Mesenchymal stem cell (in vitro differentiated cells and primary cell): ENCODE measurements at regions not wholly inside any gene's neighbourhood (a gene's known extent, or its start where the extent isn't known, plus 50 kb on each side); places are given as distances from the start of the nearest gene placed in this dataset.

Experiments
- DNase-seq: peaks from one replicate; pipeline ENCODE4 v3.0.0-alpha.2; 2013
- H2AFZ ChIP-seq: one replicate; pipeline ENCODE4 v1.6.1; 2013; ENCODE audit warnings: low read depth, mild to moderate bottlenecking, control low read depth, inconsistent platforms, low read length, moderate library complexity
- H2AK5ac ChIP-seq: 2 replicates; pipeline ENCODE4 v1.6.1; 2013; ENCODE audit warnings: low read length, moderate library complexity, mild to moderate bottlenecking, inconsistent platforms; ENCODE audit not compliant: severe bottlenecking
- H2BK120ac ChIP-seq: one replicate; pipeline ENCODE4 v1.6.1; 2013; ENCODE audit warnings: low read depth, mild to moderate bottlenecking, inconsistent platforms, low read length, moderate library complexity
- H2BK12ac ChIP-seq, 2 experiments: one replicate each; pipeline ENCODE4 v1.6.1; 2013; ENCODE audit warnings: inconsistent platforms in 2 of 2, low read length in 2 of 2, mild to moderate bottlenecking in 2 of 2, moderate library complexity in 2 of 2, control low read depth in 1 of 2
- H2BK15ac ChIP-seq: one replicate; pipeline ENCODE4 v1.6.1; 2013; ENCODE audit warnings: mild to moderate bottlenecking, low read depth, inconsistent platforms; ENCODE audit not compliant: poor library complexity, severe bottlenecking
- H2BK5ac ChIP-seq: 2 replicates; pipeline ENCODE4 v1.6.1; 2013; ENCODE audit warnings: low read depth, mild to moderate bottlenecking, low read length, control low read depth, inconsistent platforms; ENCODE audit not compliant: poor library complexity, severe bottlenecking
- H3K14ac ChIP-seq, 2 experiments: one replicate each; pipeline ENCODE4 v1.6.1; 2013; ENCODE audit warnings: inconsistent platforms in 2 of 2, low read length in 2 of 2, control low read depth in 1 of 2, mild to moderate bottlenecking in 1 of 2, moderate library complexity in 1 of 2
- H3K18ac ChIP-seq, 2 experiments: one replicate each; pipeline ENCODE4 v1.6.1; 2013; ENCODE audit warnings: inconsistent platforms in 2 of 2, low read length in 2 of 2, control low read depth in 1 of 2, low read depth in 1 of 2, mild to moderate bottlenecking in 1 of 2
- H3K23ac ChIP-seq, 2 experiments: one replicate each; pipeline ENCODE4 v1.6.1; 2013; ENCODE audit warnings: inconsistent platforms in 2 of 2, low read length in 2 of 2, mild to moderate bottlenecking in 2 of 2, moderate library complexity in 2 of 2, control low read depth in 1 of 2
- H3K27ac ChIP-seq: 2 replicates; pipeline ENCODE4 v1.5.1; 2013; ENCODE audit warnings: mild to moderate bottlenecking, moderate library complexity, low read length, control low read depth, inconsistent platforms; ENCODE audit not compliant: poor library complexity, severe bottlenecking
- H3K27me3 ChIP-seq, 2 experiments: 2 replicates each; pipeline versions ENCODE4 v1.6.1 to v1.7.0; 2013; ENCODE audit warnings: low read length in 2 of 2, mild to moderate bottlenecking in 2 of 2, moderate library complexity in 2 of 2, control low read depth in 1 of 2, inconsistent platforms in 1 of 2; ENCODE audit not compliant: control insufficient read depth in 1 of 2, insufficient read depth in 1 of 2
- H3K36me3 ChIP-seq, 2 experiments: 2 replicates each; pipeline versions ENCODE4 v1.6.1 to v1.7.0; 2013; ENCODE audit warnings: low read length in 2 of 2, control low read depth in 1 of 2, inconsistent platforms in 1 of 2, low read depth in 1 of 2, mild to moderate bottlenecking in 1 of 2; ENCODE audit not compliant: insufficient read depth in 2 of 2, control insufficient read depth in 1 of 2
- H3K4ac ChIP-seq, 2 experiments: one replicate each; pipeline ENCODE4 v1.6.1; 2013; ENCODE audit warnings: inconsistent platforms in 2 of 2, low read length in 2 of 2, mild to moderate bottlenecking in 2 of 2, moderate library complexity in 2 of 2, control low read depth in 1 of 2, low read depth in 1 of 2
- H3K4me1 ChIP-seq: 2 replicates; pipeline ENCODE4 v1.6.1; 2013; ENCODE audit warnings: low read depth, low read length, control low read depth; ENCODE audit not compliant: control insufficient read depth, insufficient read depth
- H3K4me2 ChIP-seq: 2 replicates; pipeline ENCODE4 v1.6.1; 2013; ENCODE audit warnings: low read length, mild to moderate bottlenecking, inconsistent platforms; ENCODE audit not compliant: poor library complexity, severe bottlenecking
- H3K4me3 ChIP-seq, 2 experiments: 2 replicates each; pipeline versions ENCODE4 v1.5.1 to v1.7.0; 2013; ENCODE audit warnings: low read length in 2 of 2, mild to moderate bottlenecking in 2 of 2, control low read depth in 1 of 2, low read depth in 1 of 2; ENCODE audit not compliant: insufficient read depth in 1 of 2
- H3K79me1 ChIP-seq: replicated peaks from 2 replicates; pipeline ENCODE4 v1.6.1; 2013; ENCODE audit warnings: mild to moderate bottlenecking, control low read depth, low read length, inconsistent platforms; ENCODE audit not compliant: poor library complexity, severe bottlenecking
- H3K9ac ChIP-seq: 2 replicates; pipeline ENCODE4 v1.7.0; 2013; ENCODE audit warnings: mild to moderate bottlenecking, low read length, moderate library complexity
- H3K9me3 ChIP-seq: 2 replicates; pipeline ENCODE4 v1.7.0; 2013; ENCODE audit warnings: mild to moderate bottlenecking, low read length; ENCODE audit not compliant: control insufficient read depth
- H4K8ac ChIP-seq: one replicate; pipeline ENCODE4 v1.6.1; 2013; ENCODE audit warnings: inconsistent platforms, mild to moderate bottlenecking, low read length, moderate library complexity
- H4K91ac ChIP-seq: one replicate; pipeline ENCODE4 v1.6.1; 2013; ENCODE audit warnings: mild to moderate bottlenecking, low read length, inconsistent platforms
- WGBS: methylation state at CpG from one replicate; pipeline ENCODE4 v1.1.7; 2013; ENCODE audit warnings: mixed read lengths; 5-methylcytosine and 5-hydroxymethylcytosine counted together

DNA sequence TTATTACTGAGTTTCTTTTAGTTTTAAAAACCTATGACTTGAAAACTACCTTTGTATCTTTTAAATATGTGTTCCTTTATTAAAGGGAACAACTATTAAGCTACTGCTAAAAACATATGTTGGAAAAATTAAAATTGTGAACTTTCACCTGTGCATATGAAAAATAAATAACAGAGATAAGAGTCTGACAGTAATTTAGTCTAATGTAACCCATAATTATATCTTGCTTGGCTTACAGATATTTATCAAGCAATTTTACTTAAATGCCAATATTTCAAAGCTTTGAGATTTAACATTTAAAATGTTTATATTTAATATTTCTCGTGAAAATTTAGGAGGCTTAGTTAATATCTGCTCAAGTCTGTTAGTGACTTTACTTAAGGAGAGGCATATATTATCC lies 309.8 kb downstream of the CCER1 start:
- no peak overlapping the region for H4K8ac ChIP-seq
- no peak overlapping the region for H2BK120ac ChIP-seq
- H3K18ac ChIP-seq, result no peak overlapping the region
- no peak overlapping the region for H3K4me3 ChIP-seq
- no peak overlapping the region for H3K27ac ChIP-seq
- no peak overlapping the region for H3K23ac ChIP-seq
- no peaks in the 10 kb centered on the region for H3K4me1 ChIP-seq
- no peak overlapping the region for H4K91ac ChIP-seq
- H2AFZ ChIP-seq, result no peak overlapping the region
- H2BK5ac ChIP-seq, result no peak overlapping the region
- peaks cover 3% of the 10 kb centered on the region for H3K9me3 ChIP-seq
- H3K79me1 ChIP-seq, result no peaks in the 10 kb centered on the region
- H2BK12ac ChIP-seq, result no peak overlapping the region
- no peaks in the 10 kb centered on the region for H3K27me3 ChIP-seq
- H3K9ac ChIP-seq, result no peak overlapping the region
- H3K4ac ChIP-seq, result no peak overlapping the region
- H2AK5ac ChIP-seq, result no peak overlapping the region
- H2BK15ac ChIP-seq, result no peak overlapping the region
- WGBS, result no CpG with 5 or more reads among the region's 1 CpG
- no peak for DNase-seq
- no peak overlapping the region for H3K14ac ChIP-seq
- H3K4me2 ChIP-seq, result no peak overlapping the region
- no peaks in the 10 kb centered on the region for H3K36me3 ChIP-seq

DNA sequence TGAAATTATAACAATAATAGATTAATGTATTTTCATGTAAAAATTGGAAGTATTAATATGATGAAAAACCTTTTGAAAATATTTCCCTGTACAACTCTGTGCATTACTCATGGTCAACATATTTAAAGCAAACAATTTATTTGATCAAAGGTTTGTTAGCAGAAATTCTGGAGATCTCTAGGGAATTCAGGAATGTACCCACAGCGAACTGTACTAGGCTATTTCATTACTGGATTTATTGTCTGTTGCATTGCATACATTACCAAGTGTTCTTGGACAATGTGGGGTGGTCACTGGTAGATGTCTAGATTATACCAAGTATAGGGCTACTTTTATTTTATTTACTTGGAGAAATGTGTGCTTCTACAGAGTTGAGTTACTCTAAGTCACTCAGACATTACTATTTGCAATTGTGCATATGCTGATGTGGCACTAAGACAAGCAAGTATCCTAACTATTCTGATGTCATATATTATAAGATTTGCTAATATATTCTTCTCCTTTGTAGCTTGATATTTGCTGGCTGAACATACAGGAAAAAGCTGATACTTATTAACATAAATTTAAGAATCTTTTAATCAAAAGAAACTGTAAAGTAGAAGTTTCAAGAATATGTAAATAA lies 323.3 kb downstream of the CCER1 start:
- Histone ChIP-seq H3K27ac (no peak overlapping the region), H2BK5ac (no peak overlapping the region), H3K23ac (no peak overlapping the region), H2BK12ac (no peak overlapping the region), H3K4ac (no peak overlapping the region), H2AK5ac (no peak overlapping the region), H3K27me3 (no peaks in the 10 kb centered on the region), H3K79me1 (no peaks in the 10 kb centered on the region), H4K8ac (no peak overlapping the region), H4K91ac (no peak overlapping the region), H3K9ac (no peak overlapping the region), H2AFZ (no peak overlapping the region), H3K18ac (no peak overlapping the region), H3K14ac (no peak overlapping the region), H3K4me1 (peaks cover 2% of the 10 kb centered on the region), H3K4me3 (no peak overlapping the region), H3K4me2 (no peak overlapping the region), H3K36me3 (no peaks in the 10 kb centered on the region), H3K9me3 (peaks cover 7% of the 10 kb centered on the region), H2BK15ac (no peak overlapping the region), H2BK120ac (no peak overlapping the region)
- 29% methylated on average over 1 of the region's 1 CpG for WGBS
- no peak for DNase-seq

DNA sequence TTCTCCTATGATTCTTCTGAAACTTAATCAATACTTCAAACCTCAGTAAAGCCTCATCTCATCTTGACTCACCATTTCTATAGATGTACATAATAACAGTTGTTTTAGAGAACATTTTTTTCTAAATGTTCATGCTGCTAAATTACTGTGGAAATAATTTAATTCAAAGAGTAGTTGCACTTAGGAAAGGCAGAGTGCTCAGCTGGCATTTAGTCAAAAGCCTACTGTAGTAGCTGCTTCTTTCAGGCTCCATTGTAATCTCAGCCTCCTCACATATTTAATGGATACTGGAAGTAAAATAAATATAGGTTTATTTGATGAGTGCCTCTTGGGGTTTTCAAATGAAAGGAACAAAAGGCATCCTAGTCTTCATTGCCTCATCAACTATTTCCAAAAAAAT lies 325.0 kb downstream of the CCER1 start:
- H3K18ac ChIP-seq, result no peak overlapping the region
- H2BK120ac ChIP-seq, result no peak overlapping the region
- no peaks in the 10 kb centered on the region for H3K79me1 ChIP-seq
- no peak overlapping the region for H3K4ac ChIP-seq
- no peak overlapping the region for H3K4me2 ChIP-seq
- H3K36me3 ChIP-seq, result no peaks in the 10 kb centered on the region
- no peak overlapping the region for H2BK5ac ChIP-seq
- no peaks in the 10 kb centered on the region for H3K27me3 ChIP-seq
- no peak overlapping the region for H4K8ac ChIP-seq
- no peak overlapping the region for H3K27ac ChIP-seq
- no peak overlapping the region for H2BK15ac ChIP-seq
- H4K91ac ChIP-seq, result no peak overlapping the region
- no peak overlapping the region for H3K14ac ChIP-seq
- no peak overlapping the region for H3K9ac ChIP-seq
- H3K23ac ChIP-seq, result no peak overlapping the region
- H2AK5ac ChIP-seq, result no peak overlapping the region
- DNase-seq, result no peak
- no peak overlapping the region for H2BK12ac ChIP-seq
- peaks cover 2% of the 10 kb centered on the region for H3K4me1 ChIP-seq
- H3K4me3 ChIP-seq, result no peak overlapping the region
- H2AFZ ChIP-seq, result no peak overlapping the region
- peaks cover 7% of the 10 kb centered on the region for H3K9me3 ChIP-seq

DNA sequence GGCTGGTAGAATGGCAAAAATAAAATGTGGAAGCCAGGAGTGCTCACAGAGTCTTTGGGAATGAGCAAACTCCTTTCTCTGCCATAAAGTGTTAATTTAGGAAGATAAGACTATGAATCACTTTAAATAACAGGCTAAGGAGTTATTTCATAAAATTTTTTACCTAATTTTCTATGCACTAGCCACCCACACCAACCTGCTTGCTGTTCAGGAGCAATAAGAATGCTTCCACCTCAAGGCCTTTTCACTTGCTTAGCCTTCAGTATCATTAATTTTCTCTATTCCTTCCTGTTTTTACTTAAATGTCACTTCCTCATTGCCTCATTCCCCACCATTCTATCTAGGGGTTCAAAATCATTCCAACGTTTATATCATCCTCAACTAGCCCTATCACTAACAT lies 326.8 kb downstream of the CCER1 start:
- Histone ChIP-seq H2BK5ac (no peak overlapping the region), H3K27ac (no peak overlapping the region), H3K27me3 (no peaks in the 10 kb centered on the region), H2BK120ac (no peak overlapping the region), H3K18ac (no peak overlapping the region), H2BK12ac (no peak overlapping the region), H3K9ac (no peak overlapping the region), H3K36me3 (no peaks in the 10 kb centered on the region), H2AK5ac (no peak overlapping the region), H3K14ac (no peak overlapping the region), H3K4me3 (no peak overlapping the region), H4K8ac (no peak overlapping the region), H2BK15ac (no peak overlapping the region), H3K4ac (no peak overlapping the region), H4K91ac (no peak overlapping the region), H3K4me2 (no peak overlapping the region), H3K9me3 (peaks cover 4% of the 10 kb centered on the region), H2AFZ (no peak overlapping the region), H3K23ac (no peak overlapping the region), H3K79me1 (no peaks in the 10 kb centered on the region), H3K4me1 (peaks cover 2% of the 10 kb centered on the region)
- 87% methylated on average over 1 of the region's 1 CpG for WGBS
- no peak for DNase-seq
